Vagina (tissue), 2 donors: ENCODE measurements at regions not wholly inside any gene's neighbourhood (a gene's known extent, or its start where the extent isn't known, plus 50 kb on each side); places are given as distances from the start of the nearest gene placed in this dataset.

Experiments
- DNase-seq, 2 donors: peaks; one replicate each; pipeline ENCODE4 v3.0.0-alpha.2; 2017; ENCODE audit errors: extremely low spot score in 2 of 2
- H3K27ac ChIP-seq: fragments of 200-600 bp; sonication (generic); one replicate; pipeline ENCODE4 v1.5.1; 2019
- H3K27me3 ChIP-seq: fragments of 200-600 bp; sonication (generic); one replicate; pipeline ENCODE4 v1.5.1; 2019
- H3K36me3 ChIP-seq, 2 donors: fragments of 200-600 bp; sonication (generic); one replicate each; pipeline ENCODE4 v1.5.1; 2017 to 2019
- H3K4me1 ChIP-seq: fragments of 200-600 bp; sonication (generic); one replicate; pipeline ENCODE4 v1.5.1; 2019
- H3K4me3 ChIP-seq, 2 donors: fragments of 200-600 bp; sonication (generic); 1 replicate in 1 of 2; 2 replicates in 1 of 2; pipeline ENCODE4 v1.5.1; 2016 to 2019
- H3K9me3 ChIP-seq: fragments of 200-600 bp; sonication (generic); one replicate; pipeline ENCODE4 v1.5.1; 2019
- POLR2A ChIP-seq, 2 donors: fragments of 450-650 bp; IDR thresholded peaks; one replicate each; pipeline ENCODE4 v1.6.1; 2017; ENCODE audit warnings: antibody characterized with exemption in 2 of 2, mild to moderate bottlenecking in 2 of 2, moderate library complexity in 2 of 2
- POLR2AphosphoS5 ChIP-seq, 2 donors: sonication (generic); formaldehyde crosslinking; IDR thresholded peaks; one replicate each; pipeline ENCODE4 v1.9.0; 2017; ENCODE audit warnings: antibody characterized with exemption in 2 of 2, mild to moderate bottlenecking in 2 of 2, low read depth in 1 of 2; ENCODE audit not compliant: insufficient read depth in 1 of 2
- intact Hi-C: fragments of 100-400 bp; cut with DNase I; formaldehyde crosslinking; loops from one replicate; pipeline ENCODE4 v1.15.1; 2023
- TF ChIP-seq, protein P1 (sequence below), 3 experiments: fragments of 450-650 bp in 2 of 3; fragments of 200-600 bp in 1 of 3; sonication (generic) in 1 of 3; IDR thresholded peaks; one replicate each; pipeline ENCODE4 v1.5.1; 2017 to 2019; ENCODE audit warnings: antibody characterized with exemption in 3 of 3, mild to moderate bottlenecking in 2 of 3, moderate library complexity in 2 of 3

DNA sequence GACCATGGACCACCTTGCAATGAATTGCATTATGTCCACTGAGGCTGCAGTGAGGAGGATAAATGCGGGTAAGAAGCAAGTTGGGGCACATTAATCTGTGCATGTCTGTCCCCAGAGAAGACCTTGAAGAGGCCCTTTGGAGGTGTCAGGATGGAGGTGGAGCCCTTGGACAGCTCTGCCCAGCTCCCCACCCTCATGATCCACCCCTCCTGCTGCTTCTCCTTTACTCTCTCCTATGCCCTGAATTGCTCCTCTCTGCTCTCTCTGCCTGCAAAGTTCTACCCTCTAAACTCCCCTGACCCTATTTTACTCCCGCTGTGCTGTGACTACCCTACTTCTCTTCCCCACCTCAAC, 292.4 kb upstream of the USP24 start:
- intact Hi-C loops: no loop called here
- no peak for DNase-seq
- H3K4me3 ChIP-seq: no peak overlapping the region
- H3K4me1 ChIP-seq: peaks cover 33% of the 10 kb centered on the region
- H3K9me3 ChIP-seq: no peaks in the 10 kb centered on the region
- no peaks in the 10 kb centered on the region for H3K27me3 ChIP-seq
- H3K36me3 ChIP-seq: no peaks in the 10 kb centered on the region
- peak overlapping the region; percentile 75 for H3K27ac ChIP-seq
- TF ChIP-seq POLR2AphosphoS5 (IDR thresholded peaks at IDR 0.05; ENCODE audit: insufficient read depth in 1 of 2, low read depth in 1 of 2): no peak
- TF ChIP-seq, protein P1, sequence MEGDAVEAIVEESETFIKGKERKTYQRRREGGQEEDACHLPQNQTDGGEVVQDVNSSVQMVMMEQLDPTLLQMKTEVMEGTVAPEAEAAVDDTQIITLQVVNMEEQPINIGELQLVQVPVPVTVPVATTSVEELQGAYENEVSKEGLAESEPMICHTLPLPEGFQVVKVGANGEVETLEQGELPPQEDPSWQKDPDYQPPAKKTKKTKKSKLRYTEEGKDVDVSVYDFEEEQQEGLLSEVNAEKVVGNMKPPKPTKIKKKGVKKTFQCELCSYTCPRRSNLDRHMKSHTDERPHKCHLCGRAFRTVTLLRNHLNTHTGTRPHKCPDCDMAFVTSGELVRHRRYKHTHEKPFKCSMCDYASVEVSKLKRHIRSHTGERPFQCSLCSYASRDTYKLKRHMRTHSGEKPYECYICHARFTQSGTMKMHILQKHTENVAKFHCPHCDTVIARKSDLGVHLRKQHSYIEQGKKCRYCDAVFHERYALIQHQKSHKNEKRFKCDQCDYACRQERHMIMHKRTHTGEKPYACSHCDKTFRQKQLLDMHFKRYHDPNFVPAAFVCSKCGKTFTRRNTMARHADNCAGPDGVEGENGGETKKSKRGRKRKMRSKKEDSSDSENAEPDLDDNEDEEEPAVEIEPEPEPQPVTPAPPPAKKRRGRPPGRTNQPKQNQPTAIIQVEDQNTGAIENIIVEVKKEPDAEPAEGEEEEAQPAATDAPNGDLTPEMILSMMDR (IDR thresholded peaks at IDR 0.05): no peak
- TF ChIP-seq POLR2A (IDR thresholded peaks at IDR 0.05): no peak

DNA sequence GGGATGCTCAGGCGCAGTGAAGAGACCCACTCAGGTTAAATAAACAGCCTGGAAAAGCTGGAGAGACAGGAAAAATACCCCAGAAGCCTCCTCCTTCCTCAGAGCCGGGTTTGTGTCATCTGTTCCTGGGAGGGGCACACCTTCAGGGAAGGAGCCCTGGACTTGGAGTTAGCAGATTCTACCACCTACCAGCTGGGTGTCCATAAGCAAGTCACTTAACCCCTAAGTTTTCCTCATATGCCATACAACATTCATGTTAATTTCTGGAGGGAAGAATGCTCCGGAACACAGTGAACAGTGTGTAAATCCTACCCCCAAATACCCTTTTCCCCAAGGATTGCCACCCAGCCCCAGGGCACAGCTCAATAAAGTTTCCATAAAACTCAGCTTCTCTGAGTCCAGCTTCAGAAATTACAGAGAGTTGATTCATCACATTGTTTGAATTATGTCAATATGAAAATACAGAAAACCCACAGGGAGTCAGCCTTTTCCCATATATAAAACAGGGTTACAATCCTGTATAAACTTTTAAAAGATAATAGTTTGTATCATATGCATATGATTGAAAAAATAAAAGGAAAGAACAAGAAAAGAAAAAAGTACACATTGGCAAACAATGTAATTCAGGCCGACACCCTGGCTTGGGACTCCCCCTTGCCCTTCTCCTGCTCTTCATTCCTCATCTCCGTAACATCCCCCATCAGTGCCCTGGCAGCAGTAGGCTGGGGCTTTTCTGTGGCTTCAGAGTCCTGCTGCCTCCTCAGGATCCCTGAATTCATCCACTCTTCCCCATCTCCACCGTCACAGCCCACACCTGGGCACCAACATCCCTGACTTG, 291.8 kb upstream of the USP24 start:
- TF ChIP-seq, protein P1 (IDR thresholded peaks at IDR 0.05): no peak
- no peak for TF ChIP-seq POLR2AphosphoS5 (IDR thresholded peaks at IDR 0.05; ENCODE audit: insufficient read depth in 1 of 2, low read depth in 1 of 2)
- TF ChIP-seq POLR2A (IDR thresholded peaks at IDR 0.05): no peak
- H3K4me1 ChIP-seq: peaks cover 33% of the 10 kb centered on the region
- no peaks in the 10 kb centered on the region for H3K36me3 ChIP-seq
- H3K27me3 ChIP-seq: no peaks in the 10 kb centered on the region
- no peaks in the 10 kb centered on the region for H3K9me3 ChIP-seq
- DNase-seq: no peak
- intact Hi-C loops: no loop called here
- H3K27ac ChIP-seq: peak overlapping the region; percentile 75
- H3K4me3 ChIP-seq: no peak overlapping the region

DNA sequence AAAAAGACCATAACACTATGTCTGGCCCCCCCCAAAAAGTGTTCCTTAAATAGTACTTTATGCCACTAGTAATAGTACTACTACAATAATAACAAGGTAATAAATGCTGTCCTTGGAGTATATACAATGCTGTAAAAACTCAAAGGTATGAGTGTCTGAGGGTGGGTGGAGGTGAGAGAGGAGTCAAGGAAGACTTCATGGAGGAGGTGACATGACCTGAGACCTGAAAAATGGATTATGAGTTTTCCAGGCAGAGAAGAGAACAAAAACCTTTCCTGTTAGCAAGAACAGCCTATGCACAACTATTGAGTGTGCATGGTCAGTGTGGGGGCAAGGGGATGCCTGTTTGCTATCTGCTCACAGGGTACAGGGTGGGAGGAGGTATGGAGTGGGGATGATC, 290.2 kb upstream of the USP24 start:
- Histone ChIP-seq H3K4me3 (no peak overlapping the region), H3K4me1 (peaks cover 33% of the 10 kb centered on the region), H3K36me3 (no peaks in the 10 kb centered on the region), H3K9me3 (no peaks in the 10 kb centered on the region), H3K27ac (peak overlapping the region; percentile 75), H3K27me3 (no peaks in the 10 kb centered on the region)
- no peak for DNase-seq
- intact Hi-C loops: no loop called here
- TF ChIP-seq, protein P1 (IDR thresholded peaks at IDR 0.05): no peak
- TF ChIP-seq POLR2A (IDR thresholded peaks at IDR 0.05): no peak
- TF ChIP-seq POLR2AphosphoS5 (IDR thresholded peaks at IDR 0.05; ENCODE audit: insufficient read depth in 1 of 2, low read depth in 1 of 2): no peak

DNA sequence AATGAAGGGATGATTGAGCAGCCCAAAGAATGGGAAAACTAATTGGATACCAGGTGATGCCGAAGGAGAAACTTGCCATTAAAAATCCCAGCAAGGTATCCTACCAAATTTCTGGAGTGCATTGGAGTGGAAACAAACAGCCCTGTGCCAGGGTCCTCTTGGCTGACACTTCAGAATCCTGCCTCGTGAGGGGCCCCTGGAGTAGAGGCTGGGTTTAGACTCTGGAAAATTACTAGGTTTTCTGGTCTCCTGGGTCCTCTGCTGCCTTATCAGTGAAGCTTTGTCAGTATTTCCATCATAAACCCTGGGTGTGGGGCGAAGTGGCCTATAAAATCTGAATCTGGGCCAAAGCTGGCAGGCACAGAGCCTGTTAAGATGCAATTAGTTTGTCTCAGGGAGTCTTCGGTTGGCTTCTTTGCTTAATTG, 289.2 kb upstream of the USP24 start:
- peak overlapping the region; percentile 75 for H3K27ac ChIP-seq
- intact Hi-C loops: no loop called here

More for the DNA sequence above, 289.2 kb upstream of the USP24 start:
- no peak overlapping the region for H3K4me3 ChIP-seq
- no peak for DNase-seq
- no peaks in the 10 kb centered on the region for H3K9me3 ChIP-seq
- H3K36me3 ChIP-seq: no peaks in the 10 kb centered on the region
- TF ChIP-seq POLR2AphosphoS5 (IDR thresholded peaks at IDR 0.05; ENCODE audit: insufficient read depth in 1 of 2, low read depth in 1 of 2) (no peak), POLR2A (IDR thresholded peaks at IDR 0.05) (no peak)
- TF ChIP-seq, protein P1 (IDR thresholded peaks at IDR 0.05): no peak
- H3K27me3 ChIP-seq: no peaks in the 10 kb centered on the region
- peaks cover 33% of the 10 kb centered on the region for H3K4me1 ChIP-seq
